ENCODE measurements at regions not wholly inside any gene's neighbourhood (a gene's known extent, or its start where the extent isn't known, plus 50 kb on each side); places are given as distances from the start of the nearest gene placed in this dataset.

- in situ Hi-C loops (cut with MboI; ENCODE audit: low pct_unique_long_range_greater_than_20kb in 2 of 9, low sequenced_read_pairs in 9 of 9, unreplicated experiment in 9 of 9), result loop anchor here in 2 of 9 experiments (25.0 kb wide), 1 partner anchor 190 kb away; the partner anchor contains the start of gene DPH6 (in 2 of the 2)
- ATAC-seq (replicated peaks in 6 of 8), result peak in 2 of 8 experiments; percentile 25 to 49
- H3K4me1 ChIP-seq (replicated peaks in 1 of 2), result peaks cover 9 to 11% of the 10 kb centered on the region in 2 donors
- WGBS, 10 experiments, result 42 to 90% (median 69%) methylated on average over 1 to 3 of the region's 9 CpGs; no CpG with 5 or more reads in 3 of the 10 experiments
- H3K27ac ChIP-seq, result no peak overlapping the region
- H3K4me3 ChIP-seq, result no peak overlapping the region
Observed at GRCh38 chr15:35727627-35728026, 181.7 kb upstream of the DPH6 start.

GRCh38 chr15:35728219-35728940 is 182.4 kb upstream of the DPH6 start:
- WGBS, 10 experiments, result 51 to 100% (median 83%) methylated on average over 1 to 2 of the region's 2 CpGs; no CpG with 5 or more reads in 1 of the 10 experiments
- Histone ChIP-seq H3K4me1 (replicated peaks in 1 of 2) (peaks cover 9 to 11% of the 10 kb centered on the region in 2 donors), H3K4me3 (no peak overlapping the region), H3K27ac (peak overlapping the region in 1 of 2 donors; percentile 53)
- peak in 4 of 8 experiments; percentile 24 to 47 (median 26) for ATAC-seq (replicated peaks in 6 of 8)
- in situ Hi-C loops (cut with MboI; ENCODE audit: low pct_unique_long_range_greater_than_20kb in 2 of 9, low sequenced_read_pairs in 9 of 9, unreplicated experiment in 9 of 9), result loop anchor here in 2 of 9 experiments (25.0 kb wide), 1 partner anchor 191 kb away; the partner anchor contains the start of gene DPH6 (in 2 of the 2)

- H3K4me1 ChIP-seq (replicated peaks in 1 of 2), result no peaks in the 10 kb centered on the region
- H3K4me3 ChIP-seq, result no peak overlapping the region
- in situ Hi-C loops (cut with MboI; ENCODE audit: low pct_unique_long_range_greater_than_20kb in 2 of 9, low sequenced_read_pairs in 9 of 9, unreplicated experiment in 9 of 9), result loop anchor here in 2 of 9 experiments (25.0 kb wide), 1 partner anchor 199 kb away; the partner anchor contains the start of gene DPH6 (in 2 of the 2)
- 83 to 100% (median 93%) methylated on average over 1 to 2 of the region's 2 CpGs; no CpG with 5 or more reads in 3 of the 10 experiments for WGBS, 10 experiments
- ATAC-seq (replicated peaks in 6 of 8), result no peak
- H3K27ac ChIP-seq, result no peak overlapping the region
Observed at GRCh38 chr15:35736150-35736549, 190.2 kb upstream of the DPH6 start.

GRCh38 chr15:35737441-35737840 is 191.5 kb upstream of the DPH6 start:
- in situ Hi-C loops (cut with MboI; ENCODE audit: low pct_unique_long_range_greater_than_20kb in 2 of 9, low sequenced_read_pairs in 9 of 9, unreplicated experiment in 9 of 9), result loop anchor here in 2 of 9 experiments (25.0 kb wide), 1 partner anchor 200 kb away; the partner anchor contains the start of gene DPH6 (in 2 of the 2)
- peak in 2 of 8 experiments; percentile 17 to 26 for ATAC-seq (replicated peaks in 6 of 8)
- Histone ChIP-seq H3K4me1 (replicated peaks in 1 of 2) (no peaks in the 10 kb centered on the region), H3K27ac (no peak overlapping the region), H3K4me3 (no peak overlapping the region)
- 0 to 100% (median 76%) methylated on average over 1 to 2 of the region's 2 CpGs for WGBS, 10 experiments

DNA sequence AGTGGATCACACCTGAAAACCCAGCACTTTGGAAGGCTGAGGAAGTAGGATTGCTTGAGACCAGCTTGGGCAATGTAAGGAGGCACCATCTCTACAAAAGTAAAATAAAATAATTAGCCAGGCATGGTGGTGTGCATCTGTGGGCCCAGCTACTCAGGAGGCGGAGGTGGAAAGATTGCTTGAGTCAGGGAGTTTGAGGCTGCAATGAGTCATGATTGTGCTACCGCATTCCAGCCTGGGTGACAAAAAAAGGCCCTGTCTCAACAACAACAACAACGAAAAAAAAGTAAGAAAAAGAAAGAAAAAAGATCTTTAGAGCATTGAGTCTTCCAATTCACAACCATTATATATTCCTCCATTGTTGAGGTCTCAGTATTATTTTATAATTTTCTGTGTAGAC is 192.4 kb upstream of the DPH6 start:
- WGBS, 10 experiments, result 31 to 100% (median 80%) methylated on average over 1 to 3 of the region's 3 CpGs; no CpG with 5 or more reads in 2 of the 10 experiments
- H3K4me3 ChIP-seq, result no peak overlapping the region
- no peaks in the 10 kb centered on the region for H3K4me1 ChIP-seq (replicated peaks in 1 of 2)
- no peak overlapping the region for H3K27ac ChIP-seq
- in situ Hi-C loops (cut with MboI; ENCODE audit: low pct_unique_long_range_greater_than_20kb in 2 of 9, low sequenced_read_pairs in 9 of 9, unreplicated experiment in 9 of 9), result loop anchor here in 2 of 9 experiments (25.0 kb wide), 1 partner anchor 201 kb away; the partner anchor contains the start of gene DPH6 (in 2 of the 2)
- ATAC-seq (replicated peaks in 6 of 8), result peak in 2 of 8 experiments; percentile 62 to 74

DNA sequence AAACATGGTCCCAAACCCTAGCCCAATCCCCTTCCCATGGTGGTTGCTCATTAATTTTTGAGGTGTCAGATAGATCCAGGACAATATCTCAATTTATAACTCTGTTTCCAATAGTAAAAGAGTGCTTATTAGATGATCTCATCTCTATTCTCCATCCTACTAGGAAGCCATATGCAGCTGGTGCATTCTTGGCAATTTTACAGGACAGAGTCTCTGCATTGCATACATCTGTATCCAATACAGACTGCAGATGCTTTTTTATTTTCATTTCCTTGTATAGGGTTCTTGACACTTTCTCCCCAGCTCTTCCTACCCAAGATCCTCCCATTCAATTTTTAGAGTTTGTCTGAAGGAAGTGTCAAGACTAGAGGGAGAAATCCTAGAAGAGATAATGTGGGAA is 194.8 kb upstream of the DPH6 start:
- in situ Hi-C loops (cut with MboI; ENCODE audit: low pct_unique_long_range_greater_than_20kb in 2 of 9, low sequenced_read_pairs in 9 of 9, unreplicated experiment in 9 of 9), result loop anchor here in 2 of 9 experiments (25.0 kb wide), 1 partner anchor 203 kb away; the partner anchor contains the start of gene DPH6 (in 2 of the 2)
- Histone ChIP-seq H3K4me3 (no peak overlapping the region), H3K4me1 (replicated peaks in 1 of 2) (no peaks in the 10 kb centered on the region), H3K27ac (no peak overlapping the region)
- peak in 3 of 8 experiments; percentile 63 to 93 (median 85) for ATAC-seq (replicated peaks in 6 of 8)

- Histone ChIP-seq H3K4me3 (no peak overlapping the region), H3K27ac (no peak overlapping the region), H3K4me1 (replicated peaks in 1 of 2) (no peaks in the 10 kb centered on the region)
- no peak for ATAC-seq (replicated peaks in 6 of 8)
- WGBS, 10 experiments, result 60 to 100% (median 80%) methylated on average over 1 of the region's 1 CpG; no CpG with 5 or more reads in 5 of the 10 experiments
- in situ Hi-C loops (cut with MboI; ENCODE audit: low pct_unique_long_range_greater_than_20kb in 2 of 9, low sequenced_read_pairs in 9 of 9, unreplicated experiment in 9 of 9), result loop anchor here in 2 of 9 experiments (25.0 kb wide), 1 partner anchor 204 kb away; the partner anchor contains the start of gene DPH6 (in 2 of the 2)
Observed at GRCh38 chr15:35741395-35741794, 195.4 kb upstream of the DPH6 start.

DNA sequence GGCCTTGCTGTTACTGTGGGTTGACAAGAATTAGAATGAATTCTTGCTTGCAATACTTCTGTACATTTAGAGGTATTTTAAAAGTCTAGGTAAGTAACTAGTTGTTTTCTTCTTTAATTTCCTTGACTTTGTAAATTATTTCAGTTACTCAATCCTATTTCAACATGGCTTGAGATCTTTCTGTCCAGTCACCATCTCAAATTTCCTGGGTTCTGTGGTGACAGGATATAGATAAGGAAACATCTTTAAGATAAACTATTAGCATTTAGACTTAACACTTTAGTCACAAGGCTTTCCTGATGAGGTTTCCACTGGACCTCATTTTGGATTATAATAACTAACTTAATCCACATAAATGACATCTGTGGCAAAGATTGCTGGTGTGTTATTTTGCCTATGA is 195.9 kb upstream of the DPH6 start:
- Histone ChIP-seq H3K27ac (no peak overlapping the region), H3K4me3 (no peak overlapping the region), H3K4me1 (replicated peaks in 1 of 2) (no peaks in the 10 kb centered on the region)
- no peak for ATAC-seq (replicated peaks in 6 of 8)
- in situ Hi-C loops (cut with MboI; ENCODE audit: low pct_unique_long_range_greater_than_20kb in 2 of 9, low sequenced_read_pairs in 9 of 9, unreplicated experiment in 9 of 9), result loop anchor here in 2 of 9 experiments (25.0 kb wide), 1 partner anchor 205 kb away; the partner anchor contains the start of gene DPH6 (in 2 of the 2)

- Histone ChIP-seq H3K4me3 (no peak overlapping the region), H3K4me1 (replicated peaks in 1 of 2) (no peaks in the 10 kb centered on the region), H3K27ac (no peak overlapping the region)
- ATAC-seq (replicated peaks in 6 of 8), result no peak
- 90 to 100% (median 100%) methylated on average over 1 of the region's 1 CpG; no CpG with 5 or more reads in 7 of the 10 experiments for WGBS, 10 experiments
- in situ Hi-C loops (cut with MboI; ENCODE audit: low pct_unique_long_range_greater_than_20kb in 2 of 9, low sequenced_read_pairs in 9 of 9, unreplicated experiment in 9 of 9), result loop anchor here in 2 of 9 experiments (25.0 kb wide), 1 partner anchor 206 kb away; the partner anchor contains the start of gene DPH6 (in 2 of the 2)
Observed at GRCh38 chr15:35743321-35743720, 197.4 kb upstream of the DPH6 start.

DNA sequence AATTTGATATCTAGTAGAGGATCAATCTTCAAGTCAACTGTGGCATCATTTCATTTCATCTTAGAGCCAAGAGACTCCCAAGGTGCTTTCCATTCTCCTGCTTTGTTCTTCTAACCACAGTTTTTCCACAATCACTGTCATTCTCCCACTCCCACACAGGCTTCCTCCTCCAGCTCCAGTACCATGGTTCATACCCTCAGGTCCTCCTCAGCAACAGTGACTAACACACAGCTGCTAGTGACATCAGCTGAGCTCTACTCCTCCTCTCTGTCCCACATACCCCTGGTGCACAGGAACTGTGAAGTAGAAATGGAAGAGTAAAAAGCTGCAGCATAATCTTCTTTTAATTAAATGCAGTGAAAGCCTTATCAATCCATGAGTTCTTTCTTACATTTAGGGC is 200.2 kb upstream of the DPH6 start:
- ATAC-seq (replicated peaks in 6 of 8), result peak in 5 of 8 experiments; percentile 47 to 79 (median 72)
- Histone ChIP-seq H3K4me1 (replicated peaks in 1 of 2) (peaks cover 0 to 5% of the 10 kb centered on the region in 2 donors), H3K27ac (no peak overlapping the region), H3K4me3 (no peak overlapping the region)
- in situ Hi-C loops (cut with MboI; ENCODE audit: low pct_unique_long_range_greater_than_20kb in 2 of 9, low sequenced_read_pairs in 9 of 9, unreplicated experiment in 9 of 9), result loop anchor here in 2 of 9 experiments (25.0 kb wide), 1 partner anchor 209 kb away; the partner anchor contains the start of gene DPH6 (in 2 of the 2)

- in situ Hi-C loops (cut with MboI; ENCODE audit: low pct_unique_long_range_greater_than_20kb in 2 of 9, low sequenced_read_pairs in 9 of 9, unreplicated experiment in 9 of 9), result loop anchor here in 2 of 9 experiments (25.0 kb wide), 1 partner anchor 211 kb away; the partner anchor contains the start of gene DPH6 (in 2 of the 2)
- Histone ChIP-seq H3K4me1 (replicated peaks in 1 of 2) (peaks cover 11 to 22% of the 10 kb centered on the region in 2 donors), H3K4me3 (no peak overlapping the region), H3K27ac (no peak overlapping the region)
- 86 to 100% (median 92%) methylated on average over 2 to 5 of the region's 5 CpGs for WGBS, 10 experiments
- no peak for ATAC-seq (replicated peaks in 6 of 8)
Observed at GRCh38 chr15:35748105-35748504, 202.1 kb upstream of the DPH6 start.

GRCh38 chr15:35750051-35750450 is 204.1 kb upstream of the DPH6 start:
- Histone ChIP-seq H3K4me3 (no peak overlapping the region), H3K27ac (no peak overlapping the region), H3K4me1 (replicated peaks in 1 of 2) (peaks cover 19 to 30% of the 10 kb centered on the region in 2 donors)
- ATAC-seq (replicated peaks in 6 of 8), result no peak
- in situ Hi-C loops (cut with MboI; ENCODE audit: low pct_unique_long_range_greater_than_20kb in 2 of 9, low sequenced_read_pairs in 9 of 9, unreplicated experiment in 9 of 9), result loop anchor here in 1 of 9 experiments (25.0 kb wide), 1 partner anchor 1362 kb away; the partner anchor contains the start of gene MEIS2
